Hepatocyte (in vitro differentiated cells): ENCODE measurements at regions not wholly inside any gene's neighbourhood (a gene's known extent, or its start where the extent isn't known, plus 50 kb on each side); places are given as distances from the start of the nearest gene placed in this dataset.

Experiments used
- CTCF ChIP-seq: fragments of 200-600 bp; sonication (generic); IDR thresholded peaks from 2 replicates; pipeline ENCODE4 v1.5.1; 2016; ENCODE audit warnings: antibody characterized with exemption, mild to moderate bottlenecking; ENCODE audit not compliant: poor library complexity
- EZH2phosphoT487 ChIP-seq: fragments of 200-600 bp; sonication (generic); IDR thresholded peaks from one replicate; pipeline ENCODE4 v1.6.1; 2018; ENCODE audit warnings: antibody characterized with exemption, mild to moderate bottlenecking, low read depth, moderate library complexity; ENCODE audit not compliant: unreplicated experiment, severe bottlenecking

DNA sequence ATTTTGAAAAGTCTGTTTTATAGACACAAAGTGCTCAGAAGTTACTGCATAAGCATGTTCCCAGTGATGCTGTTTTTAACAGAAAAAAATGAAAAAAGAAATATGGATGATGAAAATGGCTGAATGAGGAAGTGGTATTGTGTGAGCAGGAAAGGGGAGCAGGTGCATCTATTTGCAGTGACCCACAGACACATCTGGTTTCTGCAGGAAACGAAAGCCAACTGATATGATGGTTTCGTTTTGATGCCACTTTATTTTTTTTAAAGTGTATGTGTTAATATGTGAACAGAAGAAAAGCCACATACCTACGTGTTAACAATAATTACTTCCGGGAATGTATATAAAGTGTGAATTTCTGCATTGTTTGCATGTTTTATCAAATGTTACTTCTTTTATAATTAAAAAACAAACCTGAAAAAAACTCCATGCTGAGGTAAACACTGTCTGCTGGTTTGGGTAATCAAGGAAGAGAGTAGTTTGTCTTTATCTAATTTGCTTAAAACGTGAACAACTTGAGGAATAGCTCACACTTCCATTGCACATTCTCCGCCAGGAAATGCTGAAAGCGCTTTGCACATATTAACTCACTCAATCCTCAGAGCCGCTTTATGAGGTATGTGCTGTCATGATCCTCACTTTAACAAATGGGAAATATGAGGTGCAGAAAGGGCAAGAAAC lies 1335.9 kb downstream of the TBC1D22A start:
- TF ChIP-seq EZH2phosphoT487 (no peak), CTCF (no peak)
